NB4 (cell line): ENCODE measurements at regions not wholly inside any gene's neighbourhood (a gene's known extent, or its start where the extent isn't known, plus 50 kb on each side); places are given as distances from the start of the nearest gene placed in this dataset.

ENCODE experiments used
- POLR2A ChIP-seq: IDR thresholded peaks from 2 replicates; pipeline ENCODE4 v1.6.1; 2011; ENCODE audit warnings: mild to moderate bottlenecking; ENCODE audit not compliant: insufficient read length; ENCODE audit errors: extremely low read depth
- TF ChIP-seq, protein P1 (sequence below): IDR thresholded peaks from one replicate; pipeline ENCODE4 v1.5.1; 2012; ENCODE audit warnings: low read depth, low read length

DNA sequence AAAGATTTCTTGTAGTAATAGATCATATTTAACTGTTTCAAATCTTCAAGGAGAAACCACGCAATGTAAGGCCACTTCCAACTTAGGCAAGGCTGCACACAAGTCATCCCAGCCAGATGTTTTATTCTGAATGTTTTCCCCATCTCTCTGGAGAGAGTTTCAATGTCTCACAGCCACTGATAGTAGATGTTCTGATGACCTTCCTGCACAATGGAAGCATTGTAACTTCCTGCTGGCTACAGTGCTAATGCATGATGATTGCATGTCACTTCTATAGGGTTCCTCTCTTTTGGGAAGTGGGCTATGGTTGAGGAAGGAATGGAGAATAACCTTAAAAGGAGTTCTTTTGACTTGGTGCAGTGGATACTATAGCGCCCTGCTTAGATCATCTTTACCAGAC is 328.0 kb downstream of the ZNF621 start:
- TF ChIP-seq, protein P1, sequence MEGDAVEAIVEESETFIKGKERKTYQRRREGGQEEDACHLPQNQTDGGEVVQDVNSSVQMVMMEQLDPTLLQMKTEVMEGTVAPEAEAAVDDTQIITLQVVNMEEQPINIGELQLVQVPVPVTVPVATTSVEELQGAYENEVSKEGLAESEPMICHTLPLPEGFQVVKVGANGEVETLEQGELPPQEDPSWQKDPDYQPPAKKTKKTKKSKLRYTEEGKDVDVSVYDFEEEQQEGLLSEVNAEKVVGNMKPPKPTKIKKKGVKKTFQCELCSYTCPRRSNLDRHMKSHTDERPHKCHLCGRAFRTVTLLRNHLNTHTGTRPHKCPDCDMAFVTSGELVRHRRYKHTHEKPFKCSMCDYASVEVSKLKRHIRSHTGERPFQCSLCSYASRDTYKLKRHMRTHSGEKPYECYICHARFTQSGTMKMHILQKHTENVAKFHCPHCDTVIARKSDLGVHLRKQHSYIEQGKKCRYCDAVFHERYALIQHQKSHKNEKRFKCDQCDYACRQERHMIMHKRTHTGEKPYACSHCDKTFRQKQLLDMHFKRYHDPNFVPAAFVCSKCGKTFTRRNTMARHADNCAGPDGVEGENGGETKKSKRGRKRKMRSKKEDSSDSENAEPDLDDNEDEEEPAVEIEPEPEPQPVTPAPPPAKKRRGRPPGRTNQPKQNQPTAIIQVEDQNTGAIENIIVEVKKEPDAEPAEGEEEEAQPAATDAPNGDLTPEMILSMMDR = no peak
- TF ChIP-seq POLR2A = no peak
